Skeletal muscle tissue (tissue), 3 donors: ENCODE measurements at regions not wholly inside any gene's neighbourhood (a gene's known extent, or its start where the extent isn't known, plus 50 kb on each side); places are given as distances from the start of the nearest gene placed in this dataset.

Experiments
- H3K27ac ChIP-seq: one replicate; pipeline ENCODE4 v1.7.0; 2013; ENCODE audit warnings: mild to moderate bottlenecking, low read depth, low read length, inconsistent platforms
- H3K27me3 ChIP-seq, 3 donors: one replicate each; pipeline ENCODE4 v1.7.0; 2013; ENCODE audit warnings: low read length in 3 of 3; ENCODE audit not compliant: control insufficient read depth in 3 of 3, insufficient read depth in 3 of 3
- H3K36me3 ChIP-seq, 3 donors: one replicate each; pipeline ENCODE4 v1.7.0; 2013; ENCODE audit warnings: low read length in 3 of 3; ENCODE audit not compliant: control insufficient read depth in 3 of 3, insufficient read depth in 3 of 3
- H3K4me1 ChIP-seq, 3 donors: one replicate each; pipeline ENCODE4 v1.7.0; 2013; ENCODE audit warnings: low read length in 3 of 3, mild to moderate bottlenecking in 3 of 3; ENCODE audit not compliant: control insufficient read depth in 3 of 3, insufficient read depth in 3 of 3
- H3K4me3 ChIP-seq, 3 donors: one replicate each; pipeline ENCODE4 v1.7.0; 2013; ENCODE audit warnings: low read length in 3 of 3
- H3K9ac ChIP-seq, 3 donors: one replicate each; pipeline ENCODE4 v1.7.0; 2013; ENCODE audit warnings: low read length in 3 of 3, mild to moderate bottlenecking in 3 of 3, moderate library complexity in 2 of 3, low read depth in 1 of 3
- H3K9me3 ChIP-seq, 3 donors: one replicate each; pipeline ENCODE4 v1.7.0; 2013; ENCODE audit warnings: low read length in 3 of 3; ENCODE audit not compliant: control insufficient read depth in 3 of 3
- donor health status: Osteomylitis.

GRCh38 chr16:72355561-72355960, 183.6 kb upstream of the PMFBP1 start:
- no peaks in the 10 kb centered on the region for H3K27me3 ChIP-seq
- no peaks in the 10 kb centered on the region for H3K9me3 ChIP-seq
- H3K27ac ChIP-seq, result no peak overlapping the region
- H3K4me3 ChIP-seq, result no peak overlapping the region
- H3K9ac ChIP-seq, result no peak overlapping the region
- H3K36me3 ChIP-seq, result no peaks in the 10 kb centered on the region
- H3K4me1 ChIP-seq, result no peaks in the 10 kb centered on the region

GRCh38 chr16:72349719-72350118, 177.8 kb upstream of the PMFBP1 start:
- Histone ChIP-seq H3K4me1 (no peaks in the 10 kb centered on the region), H3K27ac (no peak overlapping the region), H3K4me3 (no peak overlapping the region), H3K27me3 (no peaks in the 10 kb centered on the region), H3K9me3 (no peaks in the 10 kb centered on the region), H3K9ac (no peak overlapping the region), H3K36me3 (no peaks in the 10 kb centered on the region)

- H3K9me3 ChIP-seq, result peaks cover 0 to 4% (median 3%) of the 10 kb centered on the region in 3 donors
- H3K36me3 ChIP-seq, result no peaks in the 10 kb centered on the region
- H3K27ac ChIP-seq, result no peak overlapping the region
- no peaks in the 10 kb centered on the region for H3K27me3 ChIP-seq
- no peaks in the 10 kb centered on the region for H3K4me1 ChIP-seq
- H3K4me3 ChIP-seq, result no peak overlapping the region
- H3K9ac ChIP-seq, result no peak overlapping the region
Observed at GRCh38 chr16:72332926-72333325, 161.0 kb upstream of the PMFBP1 start.

GRCh38 chr16:72324578-72324977, 152.6 kb upstream of the PMFBP1 start:
- Histone ChIP-seq H3K27ac (no peak overlapping the region), H3K9me3 (no peaks in the 10 kb centered on the region), H3K4me3 (no peak overlapping the region), H3K9ac (no peak overlapping the region), H3K4me1 (no peaks in the 10 kb centered on the region), H3K36me3 (no peaks in the 10 kb centered on the region), H3K27me3 (no peaks in the 10 kb centered on the region)

- Histone ChIP-seq H3K9ac (no peak overlapping the region), H3K27ac (no peak overlapping the region), H3K27me3 (no peaks in the 10 kb centered on the region), H3K4me3 (no peak overlapping the region), H3K36me3 (no peaks in the 10 kb centered on the region), H3K9me3 (no peaks in the 10 kb centered on the region), H3K4me1 (no peaks in the 10 kb centered on the region)
Observed at GRCh38 chr16:72317446-72317845, 145.5 kb upstream of the PMFBP1 start.

GRCh38 chr16:72313903-72314302, 141.9 kb upstream of the PMFBP1 start:
- Histone ChIP-seq H3K4me1 (no peaks in the 10 kb centered on the region), H3K4me3 (no peak overlapping the region), H3K9ac (no peak overlapping the region), H3K36me3 (no peaks in the 10 kb centered on the region), H3K27me3 (no peaks in the 10 kb centered on the region), H3K9me3 (no peaks in the 10 kb centered on the region), H3K27ac (no peak overlapping the region)

- H3K9ac ChIP-seq, result no peak overlapping the region
- no peaks in the 10 kb centered on the region for H3K4me1 ChIP-seq
- H3K9me3 ChIP-seq, result no peaks in the 10 kb centered on the region
Observed at GRCh38 chr16:72312828-72313227, 140.9 kb upstream of the PMFBP1 start.

GRCh38 chr16:72311426-72311825, 139.5 kb upstream of the PMFBP1 start:
- Histone ChIP-seq H3K9ac (no peak overlapping the region), H3K27me3 (no peaks in the 10 kb centered on the region), H3K9me3 (no peaks in the 10 kb centered on the region), H3K27ac (no peak overlapping the region), H3K4me3 (no peak overlapping the region), H3K4me1 (no peaks in the 10 kb centered on the region), H3K36me3 (no peaks in the 10 kb centered on the region)

More at GRCh38 chr16:72312828-72313227, 140.9 kb upstream of the PMFBP1 start:
- H3K27ac ChIP-seq, result no peak overlapping the region
- H3K4me3 ChIP-seq, result no peak overlapping the region
- no peaks in the 10 kb centered on the region for H3K36me3 ChIP-seq
- no peaks in the 10 kb centered on the region for H3K27me3 ChIP-seq

- H3K4me3 ChIP-seq, result no peak overlapping the region
- H3K9me3 ChIP-seq, result no peaks in the 10 kb centered on the region
- H3K36me3 ChIP-seq, result no peaks in the 10 kb centered on the region
- no peak overlapping the region for H3K27ac ChIP-seq
- H3K27me3 ChIP-seq, result no peaks in the 10 kb centered on the region
- H3K4me1 ChIP-seq, result no peaks in the 10 kb centered on the region
- no peak overlapping the region for H3K9ac ChIP-seq
Observed at GRCh38 chr16:72309001-72309400, 137.0 kb upstream of the PMFBP1 start.

GRCh38 chr16:72308396-72308795, 136.4 kb upstream of the PMFBP1 start:
- Histone ChIP-seq H3K9ac (no peak overlapping the region), H3K27me3 (no peaks in the 10 kb centered on the region), H3K4me3 (no peak overlapping the region), H3K36me3 (no peaks in the 10 kb centered on the region), H3K27ac (no peak overlapping the region), H3K4me1 (no peaks in the 10 kb centered on the region), H3K9me3 (no peaks in the 10 kb centered on the region)

- no peaks in the 10 kb centered on the region for H3K27me3 ChIP-seq
- H3K9me3 ChIP-seq, result no peaks in the 10 kb centered on the region
- no peak overlapping the region for H3K4me3 ChIP-seq
- H3K9ac ChIP-seq, result no peak overlapping the region
- H3K36me3 ChIP-seq, result no peaks in the 10 kb centered on the region
- H3K4me1 ChIP-seq, result no peaks in the 10 kb centered on the region
- no peak overlapping the region for H3K27ac ChIP-seq
Observed at GRCh38 chr16:72302332-72302731, 130.4 kb upstream of the PMFBP1 start.
